ENCODE measurements at regions not wholly inside any gene's neighbourhood (a gene's known extent, or its start where the extent isn't known, plus 50 kb on each side); places are given as distances from the start of the nearest gene placed in this dataset.

GRCh38 chr7:132045481-132045980 is 489.1 kb upstream of the PODXL start:
- Histone ChIP-seq H3K36me3 (no peaks in the 10 kb centered on the region), H3K27ac (no peak overlapping the region), H3K9me3 (no peaks in the 10 kb centered on the region), H3K4me3 (no peak overlapping the region), H3K27me3 (no peaks in the 10 kb centered on the region), H3K4me1 (no peaks in the 10 kb centered on the region)
- DNase-seq (ENCODE audit: extremely low spot score in 2 of 2) = peak in 1 of 2 donors; percentile 47
- intact Hi-C loops (cut with DNase I) = no loop called here
- TF ChIP-seq POLR2A (IDR thresholded peaks at IDR 0.05) (no peak), POLR2AphosphoS5 (IDR thresholded peaks at IDR 0.05; ENCODE audit: insufficient read depth in 1 of 2, low read depth in 1 of 2) (no peak), CTCF (IDR thresholded peaks at IDR 0.05) (no peak)

DNA sequence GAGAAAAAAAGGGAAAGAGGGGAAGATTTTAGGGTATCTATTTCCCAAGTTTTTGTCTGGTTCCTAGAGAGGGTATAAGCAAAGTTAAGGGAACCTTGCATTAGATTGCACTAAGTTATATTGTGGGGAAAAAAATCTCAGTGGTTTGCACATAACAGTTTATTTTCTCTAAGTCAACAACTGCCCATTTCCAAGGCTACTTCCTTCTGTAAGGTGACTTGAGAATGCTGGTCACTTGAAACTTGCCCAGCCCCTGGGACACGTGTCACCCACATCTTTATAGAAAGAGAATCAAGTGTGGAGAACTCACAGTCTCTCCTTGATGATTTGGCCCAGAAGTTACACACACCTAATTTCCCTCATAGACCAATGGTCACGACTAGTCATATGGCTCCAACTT is 488.6 kb upstream of the PODXL start:
- H3K4me1 ChIP-seq = no peaks in the 10 kb centered on the region
- H3K4me3 ChIP-seq = no peak overlapping the region
- DNase-seq (ENCODE audit: extremely low spot score in 2 of 2) = peak in 1 of 2 donors; percentile 14
- no peak overlapping the region for H3K27ac ChIP-seq
- no peaks in the 10 kb centered on the region for H3K36me3 ChIP-seq
- intact Hi-C loops (cut with DNase I) = no loop called here
- H3K9me3 ChIP-seq = no peaks in the 10 kb centered on the region
- H3K27me3 ChIP-seq = no peaks in the 10 kb centered on the region
- TF ChIP-seq POLR2A (IDR thresholded peaks at IDR 0.05) (no peak), POLR2AphosphoS5 (IDR thresholded peaks at IDR 0.05; ENCODE audit: insufficient read depth in 1 of 2, low read depth in 1 of 2) (no peak), CTCF (IDR thresholded peaks at IDR 0.05) (no peak)

DNA sequence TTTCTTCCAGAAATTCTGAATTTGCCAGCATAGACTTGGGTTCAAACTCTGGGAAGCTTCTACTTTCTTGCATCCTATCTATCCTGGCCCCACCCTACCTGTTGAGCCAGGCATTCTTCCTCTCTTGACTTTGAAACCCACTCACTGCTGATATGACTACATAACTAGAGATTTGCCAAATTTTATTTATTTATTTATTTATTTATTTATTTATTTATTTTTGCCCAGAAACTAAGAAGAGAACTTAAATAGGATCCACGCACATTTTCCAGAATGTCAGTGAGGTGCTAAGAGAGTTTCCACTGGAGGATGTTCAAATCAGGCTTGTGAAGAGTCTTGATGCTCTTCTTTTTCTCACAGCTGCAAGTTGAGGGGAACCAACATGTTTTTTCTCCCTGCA is 487.8 kb upstream of the PODXL start:
- Histone ChIP-seq H3K9me3 (no peaks in the 10 kb centered on the region), H3K4me3 (no peak overlapping the region), H3K4me1 (no peaks in the 10 kb centered on the region), H3K27ac (no peak overlapping the region), H3K36me3 (no peaks in the 10 kb centered on the region), H3K27me3 (no peaks in the 10 kb centered on the region)
- DNase-seq (ENCODE audit: extremely low spot score in 2 of 2) = no peak
- TF ChIP-seq CTCF (IDR thresholded peaks at IDR 0.05) (no peak), POLR2A (IDR thresholded peaks at IDR 0.05) (no peak), POLR2AphosphoS5 (IDR thresholded peaks at IDR 0.05; ENCODE audit: insufficient read depth in 1 of 2, low read depth in 1 of 2) (no peak)
- intact Hi-C loops (cut with DNase I) = no loop called here

DNA sequence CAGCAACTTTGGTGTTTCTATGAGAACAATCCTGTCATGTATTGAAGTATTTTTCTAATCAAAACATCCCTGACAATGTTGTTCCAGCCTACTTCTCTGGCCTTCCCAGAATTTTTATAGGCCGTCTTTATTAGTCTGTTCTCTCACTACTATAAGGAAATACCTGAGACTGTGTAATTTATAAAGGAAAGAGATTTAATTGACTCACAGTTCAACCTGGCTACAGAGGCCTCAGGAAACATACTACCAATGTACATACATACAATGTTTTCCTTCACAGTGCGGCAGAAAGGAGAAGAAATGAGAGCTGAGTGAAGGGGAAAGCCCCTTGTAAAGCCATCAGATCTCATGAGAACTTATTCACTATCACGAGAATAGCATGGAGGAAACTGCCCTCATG is 484.7 kb upstream of the PODXL start:
- H3K27me3 ChIP-seq = no peaks in the 10 kb centered on the region
- H3K4me1 ChIP-seq = no peaks in the 10 kb centered on the region
- DNase-seq (ENCODE audit: extremely low spot score in 2 of 2) = no peak
- H3K4me3 ChIP-seq = no peak overlapping the region
- H3K36me3 ChIP-seq = no peaks in the 10 kb centered on the region
- H3K27ac ChIP-seq = no peak overlapping the region
- TF ChIP-seq POLR2A (IDR thresholded peaks at IDR 0.05) (no peak), CTCF (IDR thresholded peaks at IDR 0.05) (no peak), POLR2AphosphoS5 (IDR thresholded peaks at IDR 0.05; ENCODE audit: insufficient read depth in 1 of 2, low read depth in 1 of 2) (no peak)
- intact Hi-C loops (cut with DNase I) = no loop called here
- H3K9me3 ChIP-seq = no peaks in the 10 kb centered on the region

GRCh38 chr7:132035517-132036362 is 479.3 kb upstream of the PODXL start:
- intact Hi-C loops (cut with DNase I) = no loop called here
- Histone ChIP-seq H3K4me3 (no peak overlapping the region), H3K27ac (no peak overlapping the region), H3K4me1 (no peaks in the 10 kb centered on the region), H3K9me3 (no peaks in the 10 kb centered on the region), H3K36me3 (no peaks in the 10 kb centered on the region), H3K27me3 (no peaks in the 10 kb centered on the region)
- DNase-seq (ENCODE audit: extremely low spot score in 2 of 2) = no peak
- no peak for TF ChIP-seq POLR2AphosphoS5 (IDR thresholded peaks at IDR 0.05; ENCODE audit: insufficient read depth in 1 of 2, low read depth in 1 of 2)

Data from vagina (tissue), 2 donors.